Suprapubic skin (tissue), 4 donors: ENCODE measurements at regions not wholly inside any gene's neighbourhood (a gene's known extent, or its start where the extent isn't known, plus 50 kb on each side); places are given as distances from the start of the nearest gene placed in this dataset.

ENCODE experiments used
- DNase-seq, 2 donors: peaks; one replicate each; pipeline ENCODE4 v3.0.0-alpha.2; 2019; ENCODE audit warnings: low spot score in 2 of 2
- H3K27ac ChIP-seq: fragments of 200-600 bp; sonication (generic); one replicate; pipeline ENCODE4 v1.5.1; 2019
- H3K27me3 ChIP-seq: fragments of 200-600 bp; sonication (generic); one replicate; pipeline ENCODE4 v1.5.1; 2019
- H3K36me3 ChIP-seq: fragments of 200-600 bp; sonication (generic); one replicate; pipeline ENCODE4 v1.5.1; 2019
- H3K4me1 ChIP-seq: fragments of 200-600 bp; sonication (generic); one replicate; pipeline ENCODE4 v1.5.1; 2019
- H3K4me3 ChIP-seq: fragments of 200-600 bp; sonication (generic); one replicate; pipeline ENCODE4 v1.5.1; 2019; ENCODE audit warnings: mild to moderate bottlenecking
- H3K9me3 ChIP-seq: fragments of 200-600 bp; sonication (generic); one replicate; pipeline ENCODE4 v1.5.1; 2019
- CTCF ChIP-seq, 2 donors: fragments of 200-600 bp in 1 of 2; fragments of 450-650 bp in 1 of 2; sonication (generic) in 1 of 2; IDR thresholded peaks; one replicate each; pipeline ENCODE4 v1.5.1; 2016 to 2019; ENCODE audit warnings: antibody characterized with exemption in 2 of 2, mild to moderate bottlenecking in 1 of 2, moderate library complexity in 1 of 2
- EP300 ChIP-seq: sonication (generic); formaldehyde crosslinking; IDR thresholded peaks from one replicate; pipeline ENCODE4 v1.6.1; 2017; ENCODE audit warnings: antibody characterized with exemption
- POLR2A ChIP-seq, 2 donors: fragments of 450-650 bp; IDR thresholded peaks; one replicate each; pipeline ENCODE4 v1.6.1; 2017; ENCODE audit warnings: antibody characterized with exemption in 2 of 2, mild to moderate bottlenecking in 2 of 2, moderate library complexity in 2 of 2
- POLR2AphosphoS5 ChIP-seq, 3 donors: sonication (generic); formaldehyde crosslinking; IDR thresholded peaks; one replicate each; pipeline ENCODE4 v1.6.1; 2017; ENCODE audit warnings: antibody characterized with exemption in 3 of 3
- WGBS: methylation state at CpG from one replicate; pipeline ENCODE4 v1.1.5; 2018; 5-methylcytosine and 5-hydroxymethylcytosine counted together

- H3K4me1 ChIP-seq, result peaks cover 8% of the 10 kb centered on the region
- TF ChIP-seq EP300 (no peak), POLR2AphosphoS5 (IDR thresholded peaks at IDR 0.05) (no peak), CTCF (IDR thresholded peaks at IDR 0.05) (no peak), POLR2A (IDR thresholded peaks at IDR 0.05) (no peak)
- H3K36me3 ChIP-seq, result no peaks in the 10 kb centered on the region
- H3K4me3 ChIP-seq, result no peak overlapping the region
- no peaks in the 10 kb centered on the region for H3K9me3 ChIP-seq
- WGBS, result 67% methylated on average over 2 of the region's 2 CpGs
- H3K27me3 ChIP-seq, result no peaks in the 10 kb centered on the region
- no peak overlapping the region for H3K27ac ChIP-seq
- no peak for DNase-seq
Measured at GRCh38 chr2:41912776-41913175, 135.0 kb upstream of the PKDCC start.

DNA sequence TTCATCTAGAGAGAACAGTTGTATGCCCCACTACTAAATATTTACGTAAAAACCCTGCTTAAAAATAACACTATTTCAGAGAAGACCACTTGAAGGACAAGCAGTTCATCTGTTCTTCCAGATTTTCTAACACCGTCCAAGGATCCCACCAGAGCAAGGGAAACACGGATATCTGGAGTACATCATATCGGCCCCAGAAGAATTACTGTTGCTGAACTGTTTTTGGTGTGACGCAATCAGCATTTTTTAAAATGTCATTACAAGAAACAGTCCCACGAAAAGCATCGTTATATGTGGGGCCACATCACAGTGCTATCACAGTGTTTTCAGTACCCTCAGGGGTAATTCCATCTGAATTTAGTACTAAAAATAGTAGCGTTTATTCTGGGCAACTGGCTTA, 134.5 kb upstream of the PKDCC start:
- no peaks in the 10 kb centered on the region for H3K27me3 ChIP-seq
- no peaks in the 10 kb centered on the region for H3K36me3 ChIP-seq
- H3K4me1 ChIP-seq, result peaks cover 8% of the 10 kb centered on the region
- no peak overlapping the region for H3K27ac ChIP-seq
- no peak for DNase-seq
- H3K4me3 ChIP-seq, result no peak overlapping the region
- TF ChIP-seq POLR2A (IDR thresholded peaks at IDR 0.05) (no peak), POLR2AphosphoS5 (IDR thresholded peaks at IDR 0.05) (no peak), CTCF (IDR thresholded peaks at IDR 0.05) (no peak), EP300 (no peak)
- H3K9me3 ChIP-seq, result no peaks in the 10 kb centered on the region
- WGBS, result 72% methylated on average over 8 of the region's 8 CpGs

GRCh38 chr2:41913921-41914609, 133.8 kb upstream of the PKDCC start:
- DNase-seq, result no peak
- Histone ChIP-seq H3K36me3 (no peaks in the 10 kb centered on the region), H3K4me1 (peaks cover 8% of the 10 kb centered on the region), H3K9me3 (no peaks in the 10 kb centered on the region), H3K4me3 (no peak overlapping the region), H3K27me3 (no peaks in the 10 kb centered on the region), H3K27ac (no peak overlapping the region)
- no peak for TF ChIP-seq POLR2AphosphoS5 (IDR thresholded peaks at IDR 0.05)
- TF ChIP-seq EP300, result no peak
- no peak for TF ChIP-seq POLR2A (IDR thresholded peaks at IDR 0.05)
- TF ChIP-seq CTCF (IDR thresholded peaks at IDR 0.05), result no peak
- WGBS, result 85% methylated on average over 7 of the region's 7 CpGs

DNA sequence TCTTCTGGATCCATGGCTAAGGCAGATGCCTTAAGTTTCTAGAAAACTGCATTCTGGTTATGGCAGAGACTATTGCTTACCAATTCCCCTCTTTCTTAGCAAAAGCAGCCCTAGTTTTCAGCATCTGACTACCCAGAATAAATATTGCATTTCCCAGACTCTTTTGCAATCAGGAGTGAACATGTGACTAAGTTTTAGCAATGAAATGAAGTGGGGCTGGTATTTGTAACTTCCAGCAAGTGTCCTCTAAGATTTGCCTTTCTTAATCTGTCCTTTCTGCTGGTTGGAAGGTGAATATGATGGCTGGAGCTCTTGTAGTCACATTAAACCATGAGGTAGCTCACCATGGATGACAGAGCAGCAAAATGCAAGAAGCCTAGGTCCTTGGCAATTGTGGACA, 132.9 kb upstream of the PKDCC start:
- Histone ChIP-seq H3K27me3 (no peaks in the 10 kb centered on the region), H3K36me3 (no peaks in the 10 kb centered on the region), H3K4me1 (peaks cover 8% of the 10 kb centered on the region), H3K9me3 (no peaks in the 10 kb centered on the region), H3K4me3 (no peak overlapping the region), H3K27ac (no peak overlapping the region)
- DNase-seq, result no peak
- TF ChIP-seq POLR2A (IDR thresholded peaks at IDR 0.05) (no peak), POLR2AphosphoS5 (IDR thresholded peaks at IDR 0.05) (no peak), EP300 (no peak), CTCF (IDR thresholded peaks at IDR 0.05) (no peak)

DNA sequence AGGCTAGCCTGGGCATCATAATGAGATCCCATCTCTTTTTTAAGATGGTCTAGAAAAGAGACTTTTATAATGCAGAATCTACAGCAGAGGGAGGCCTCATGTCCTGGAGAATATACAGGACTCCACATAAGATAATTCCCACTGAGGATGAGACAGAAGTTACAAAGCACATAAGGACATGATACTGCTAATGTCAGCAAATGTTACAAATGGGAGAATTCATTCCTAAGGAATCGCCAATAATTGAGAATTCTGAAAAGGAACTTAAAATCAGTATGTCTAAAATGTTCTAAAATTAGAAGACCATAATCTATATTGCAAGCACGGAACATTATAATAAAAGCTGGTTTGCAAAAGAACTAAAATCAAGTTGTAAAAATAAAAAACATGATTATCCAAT, 131.6 kb upstream of the PKDCC start:
- H3K27me3 ChIP-seq, result no peaks in the 10 kb centered on the region
- no peak for TF ChIP-seq EP300
- no peak for TF ChIP-seq POLR2A (IDR thresholded peaks at IDR 0.05)
- no peak for TF ChIP-seq POLR2AphosphoS5 (IDR thresholded peaks at IDR 0.05)
- no peak for TF ChIP-seq CTCF (IDR thresholded peaks at IDR 0.05)
- 91% methylated on average over 2 of the region's 2 CpGs for WGBS

More for the DNA sequence above, 131.6 kb upstream of the PKDCC start:
- Histone ChIP-seq H3K9me3 (no peaks in the 10 kb centered on the region), H3K27ac (no peak overlapping the region), H3K4me1 (peaks cover 8% of the 10 kb centered on the region), H3K4me3 (no peak overlapping the region), H3K36me3 (no peaks in the 10 kb centered on the region)
- DNase-seq, result no peak
